ENCODE measurements at regions not wholly inside any gene's neighbourhood (a gene's known extent, or its start where the extent isn't known, plus 50 kb on each side); places are given as distances from the start of the nearest gene placed in this dataset.

DNA sequence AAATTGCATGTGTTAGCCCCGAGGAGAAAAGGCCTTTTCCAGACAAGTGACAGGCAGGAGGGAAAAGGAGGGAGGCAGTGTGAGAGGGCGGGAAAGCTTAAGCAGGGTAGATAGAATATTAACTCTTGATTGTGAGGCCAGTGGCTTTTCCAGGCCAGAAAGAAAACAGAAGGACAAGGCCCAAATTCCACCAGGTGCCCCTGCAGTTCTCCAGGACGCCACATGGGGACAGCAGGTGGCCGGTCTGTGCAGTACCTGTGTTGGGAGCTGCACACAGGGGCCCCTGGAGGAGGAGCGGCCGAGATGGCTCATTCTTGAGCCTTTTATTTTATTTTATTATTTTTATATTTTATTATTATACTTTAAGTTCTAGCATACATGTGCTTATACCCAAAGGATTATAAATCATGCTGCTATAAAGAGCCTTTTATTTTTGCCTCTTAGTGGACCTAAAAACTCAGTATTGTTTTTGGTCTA lies 141.3 kb upstream of the KLF14 start:
- DNase-seq (ENCODE audit: low read depth, low spot score) (no peak), FAIRE-seq (no peak)
- no peak for TF ChIP-seq EZH2 (IDR thresholded peaks at IDR 0.05; ENCODE audit: low read length)
- TF ChIP-seq CTCF (optimal IDR thresholded peaks at IDR 0.05 in 1 of 3, IDR thresholded peaks at IDR 0.05 in 1 of 3, conservative IDR thresholded peaks at IDR 0.05 in 1 of 3; ENCODE audit: extremely low read depth in 1 of 3, insufficient read depth in 2 of 3, low read length in 3 of 3): peak; percentile 80 to 90 (median 80)
- Histone ChIP-seq H3K9ac (ENCODE audit: control insufficient read depth, extremely low read depth, insufficient read depth, low read length) (no peak overlapping the region), H3K27ac (ENCODE audit: control insufficient read depth, insufficient read depth, low read length) (peak overlapping the region; percentile 4), H3K9me1 (ENCODE audit: control insufficient read depth, extremely low read depth, insufficient read depth, low read length) (no peaks in the 10 kb centered on the region), H3K79me2 (ENCODE audit: control insufficient read depth, insufficient read depth, low read length) (peaks cover 7% of the 10 kb centered on the region), H3K27me3 (ENCODE audit: control insufficient read depth, extremely low read depth, insufficient read depth, low read length) (no peaks in the 10 kb centered on the region), H2AFZ (ENCODE audit: control insufficient read depth, low read length) (no peak overlapping the region), H3K4me3 (ENCODE audit: control insufficient read depth in 2 of 3, extremely low read depth in 1 of 3, insufficient read depth in 2 of 3, low read depth in 1 of 3, low read length in 3 of 3) (no peak overlapping the region), H3K9me3 (ENCODE audit: control insufficient read depth, low read depth, low read length) (no peaks in the 10 kb centered on the region), H3K4me2 (ENCODE audit: control insufficient read depth, extremely low read depth, insufficient read depth, low read depth, low read length) (no peak overlapping the region), H3K4me1 (ENCODE audit: control insufficient read depth, extremely low read depth, insufficient read depth, low read length) (no peaks in the 10 kb centered on the region), H3K36me3 (ENCODE audit: control insufficient read depth in 2 of 2, extremely low read depth in 1 of 2, insufficient read depth in 2 of 2, low read length in 2 of 2) (peaks cover 17 to 50% of the 10 kb centered on the region in 2 experiments), H4K20me1 (ENCODE audit: control insufficient read depth, extremely low read depth, insufficient read depth, low read length) (peaks cover 15% of the 10 kb centered on the region)
- dilution Hi-C loops (cut with MboI; ENCODE audit: extremely low pct_ligation_motif_present, low sequenced_read_pairs): no loop called here

- Histone ChIP-seq H3K79me2 (ENCODE audit: control insufficient read depth, insufficient read depth, low read length) (peaks cover 12% of the 10 kb centered on the region), H3K9me3 (ENCODE audit: control insufficient read depth, low read depth, low read length) (no peaks in the 10 kb centered on the region), H2AFZ (ENCODE audit: control insufficient read depth, low read length) (no peak overlapping the region), H3K9me1 (ENCODE audit: control insufficient read depth, extremely low read depth, insufficient read depth, low read length) (no peaks in the 10 kb centered on the region), H3K4me1 (ENCODE audit: control insufficient read depth, extremely low read depth, insufficient read depth, low read length) (no peaks in the 10 kb centered on the region), H3K4me3 (ENCODE audit: control insufficient read depth in 2 of 3, extremely low read depth in 1 of 3, insufficient read depth in 2 of 3, low read depth in 1 of 3, low read length in 3 of 3) (no peak overlapping the region), H3K27me3 (ENCODE audit: control insufficient read depth, extremely low read depth, insufficient read depth, low read length) (no peaks in the 10 kb centered on the region), H3K27ac (ENCODE audit: control insufficient read depth, insufficient read depth, low read length) (no peak overlapping the region), H3K9ac (ENCODE audit: control insufficient read depth, extremely low read depth, insufficient read depth, low read length) (no peak overlapping the region), H3K4me2 (ENCODE audit: control insufficient read depth, extremely low read depth, insufficient read depth, low read depth, low read length) (no peak overlapping the region), H3K36me3 (ENCODE audit: control insufficient read depth in 2 of 2, extremely low read depth in 1 of 2, insufficient read depth in 2 of 2, low read length in 2 of 2) (peaks cover 20 to 54% of the 10 kb centered on the region in 2 experiments), H4K20me1 (ENCODE audit: control insufficient read depth, extremely low read depth, insufficient read depth, low read length) (peaks cover 20% of the 10 kb centered on the region)
- dilution Hi-C loops (cut with MboI; ENCODE audit: extremely low pct_ligation_motif_present, low sequenced_read_pairs): no loop called here
- FAIRE-seq (no peak), DNase-seq (ENCODE audit: low read depth, low spot score) (no peak)
- TF ChIP-seq CTCF (optimal IDR thresholded peaks at IDR 0.05 in 1 of 3, IDR thresholded peaks at IDR 0.05 in 1 of 3, conservative IDR thresholded peaks at IDR 0.05 in 1 of 3; ENCODE audit: extremely low read depth in 1 of 3, insufficient read depth in 2 of 3, low read length in 3 of 3) (no peak), EZH2 (IDR thresholded peaks at IDR 0.05; ENCODE audit: low read length) (no peak)
These were observed 141.9 kb upstream of the KLF14 start for GRCh38 chr7:130875901-130876300.

Measured in keratinocyte (primary cell).